Endothelial cell (in vitro differentiated cells): ENCODE measurements at regions not wholly inside any gene's neighbourhood (a gene's known extent, or its start where the extent isn't known, plus 50 kb on each side); places are given as distances from the start of the nearest gene placed in this dataset.

Source experiments
- DNase-seq: peaks from one replicate; pipeline ENCODE4 v3.0.0; 2021; ENCODE audit warnings: low spot score
- H3K27ac Mint-ChIP-seq: one replicate; pipeline ENCODE4 v1.8.0; 2021; ENCODE audit warnings: mixed read lengths, inconsistent platforms; ENCODE audit not compliant: unreplicated experiment
- H3K27me3 Mint-ChIP-seq: one replicate; pipeline ENCODE4 v1.8.0; 2021; ENCODE audit warnings: mild to moderate bottlenecking, moderate library complexity, mixed read lengths, inconsistent platforms; ENCODE audit not compliant: unreplicated experiment
- H3K36me3 Mint-ChIP-seq: one replicate; pipeline ENCODE4 v1.8.0; 2021; ENCODE audit warnings: mild to moderate bottlenecking, low read depth, mixed read lengths, inconsistent platforms; ENCODE audit not compliant: unreplicated experiment
- H3K4me1 Mint-ChIP-seq: one replicate; pipeline ENCODE4 v1.8.0; 2021; ENCODE audit warnings: mild to moderate bottlenecking, mixed read lengths, inconsistent platforms; ENCODE audit not compliant: unreplicated experiment
- H3K4me3 Mint-ChIP-seq: one replicate; pipeline ENCODE4 v1.8.0; 2021; ENCODE audit warnings: mild to moderate bottlenecking, mixed read lengths, inconsistent platforms; ENCODE audit not compliant: unreplicated experiment
- H3K9me3 Mint-ChIP-seq: one replicate; pipeline ENCODE4 v1.8.0; 2021; ENCODE audit warnings: mixed read lengths, inconsistent platforms; ENCODE audit not compliant: unreplicated experiment
- CTCF ChIP-seq: fragments of 200-600 bp; sonication (generic); IDR thresholded peaks from one replicate; pipeline ENCODE4 v1.5.0; 2021; ENCODE audit warnings: antibody characterized with exemption; ENCODE audit not compliant: unreplicated experiment

GRCh38 chr18:11324510-11324909, 175.1 kb upstream of the PIEZO2 start:
- no peak overlapping the region for H3K4me3 Mint-ChIP-seq
- no peak for TF ChIP-seq CTCF
- DNase-seq, result no peak

GRCh38 chr18:11323359-11323819, 174.0 kb upstream of the PIEZO2 start:
- Mint-ChIP-seq H3K27ac (no peak overlapping the region), H3K4me1 (peaks cover 5% of the 10 kb centered on the region)

More at GRCh38 chr18:11324510-11324909, 175.1 kb upstream of the PIEZO2 start:
- no peak overlapping the region for H3K27ac Mint-ChIP-seq
- no peaks in the 10 kb centered on the region for H3K9me3 Mint-ChIP-seq
- H3K27me3 Mint-ChIP-seq, result peaks cover 3% of the 10 kb centered on the region
- no peaks in the 10 kb centered on the region for H3K36me3 Mint-ChIP-seq
- peaks cover 5% of the 10 kb centered on the region for H3K4me1 Mint-ChIP-seq

GRCh38 chr18:11322716-11323115, 173.3 kb upstream of the PIEZO2 start:
- DNase-seq, result no peak
- Mint-ChIP-seq H3K27me3 (peaks cover 3% of the 10 kb centered on the region), H3K36me3 (no peaks in the 10 kb centered on the region), H3K9me3 (no peaks in the 10 kb centered on the region), H3K27ac (no peak overlapping the region), H3K4me3 (no peak overlapping the region), H3K4me1 (peaks cover 5% of the 10 kb centered on the region)
- TF ChIP-seq CTCF, result peak; percentile 9

More at GRCh38 chr18:11323359-11323819, 174.0 kb upstream of the PIEZO2 start:
- Mint-ChIP-seq H3K4me3 (no peak overlapping the region), H3K36me3 (no peaks in the 10 kb centered on the region), H3K27me3 (peaks cover 3% of the 10 kb centered on the region), H3K9me3 (no peaks in the 10 kb centered on the region)
- DNase-seq, result no peak
- no peak for TF ChIP-seq CTCF

- no peak for DNase-seq
- H3K27ac Mint-ChIP-seq, result no peak overlapping the region
- no peak for TF ChIP-seq CTCF
- H3K4me3 Mint-ChIP-seq, result no peak overlapping the region
- no peaks in the 10 kb centered on the region for H3K36me3 Mint-ChIP-seq
- H3K4me1 Mint-ChIP-seq, result peaks cover 5% of the 10 kb centered on the region
- H3K27me3 Mint-ChIP-seq, result peaks cover 3% of the 10 kb centered on the region
- no peaks in the 10 kb centered on the region for H3K9me3 Mint-ChIP-seq
These were observed 172.6 kb upstream of the PIEZO2 start for GRCh38 chr18:11322006-11322405.

- no peak overlapping the region for H3K4me3 Mint-ChIP-seq
- no peak for TF ChIP-seq CTCF
- H3K27ac Mint-ChIP-seq, result no peak overlapping the region
- peaks cover 5% of the 10 kb centered on the region for H3K4me1 Mint-ChIP-seq
- no peaks in the 10 kb centered on the region for H3K36me3 Mint-ChIP-seq
- peaks cover 3% of the 10 kb centered on the region for H3K27me3 Mint-ChIP-seq
- DNase-seq, result no peak
- no peaks in the 10 kb centered on the region for H3K9me3 Mint-ChIP-seq
These were observed 171.6 kb upstream of the PIEZO2 start for GRCh38 chr18:11320986-11321385.
